Effector memory CD4-positive, alpha-beta T cell (primary cell): ENCODE measurements at regions not wholly inside any gene's neighbourhood (a gene's known extent, or its start where the extent isn't known, plus 50 kb on each side); places are given as distances from the start of the nearest gene placed in this dataset.

Experiments
- DNase-seq, 3 donors: peaks; one replicate each; pipeline ENCODE4 v3.0.0-alpha.2; 2020
- H3K27ac ChIP-seq: 2 replicates; pipeline ENCODE4 v1.7.0; 2013; ENCODE audit warnings: mild to moderate bottlenecking, low read length, moderate library complexity; ENCODE audit not compliant: insufficient read depth, poor library complexity, severe bottlenecking
- H3K27me3 ChIP-seq: replicated peaks from 2 replicates; pipeline ENCODE4 v1.7.0; 2013; ENCODE audit warnings: mild to moderate bottlenecking, low read length; ENCODE audit not compliant: insufficient read depth, control insufficient read depth, poor library complexity, severe bottlenecking
- H3K36me3 ChIP-seq: 2 replicates; pipeline ENCODE4 v1.7.0; 2013; ENCODE audit warnings: mild to moderate bottlenecking, low read length, moderate library complexity; ENCODE audit not compliant: control insufficient read depth, insufficient read depth
- H3K4me1 ChIP-seq: 2 replicates; pipeline ENCODE4 v1.7.0; 2013; ENCODE audit warnings: low read length, mild to moderate bottlenecking; ENCODE audit not compliant: control insufficient read depth, insufficient read depth, poor library complexity, severe bottlenecking
- H3K4me3 ChIP-seq: 2 replicates; pipeline ENCODE4 v1.7.0; 2013; ENCODE audit warnings: low read length, low read depth, mild to moderate bottlenecking; ENCODE audit not compliant: insufficient read depth, poor library complexity, severe bottlenecking
- H3K9me3 ChIP-seq: 2 replicates; pipeline ENCODE4 v1.7.0; 2013; ENCODE audit warnings: mild to moderate bottlenecking, low read length, moderate library complexity; ENCODE audit not compliant: control insufficient read depth

DNA sequence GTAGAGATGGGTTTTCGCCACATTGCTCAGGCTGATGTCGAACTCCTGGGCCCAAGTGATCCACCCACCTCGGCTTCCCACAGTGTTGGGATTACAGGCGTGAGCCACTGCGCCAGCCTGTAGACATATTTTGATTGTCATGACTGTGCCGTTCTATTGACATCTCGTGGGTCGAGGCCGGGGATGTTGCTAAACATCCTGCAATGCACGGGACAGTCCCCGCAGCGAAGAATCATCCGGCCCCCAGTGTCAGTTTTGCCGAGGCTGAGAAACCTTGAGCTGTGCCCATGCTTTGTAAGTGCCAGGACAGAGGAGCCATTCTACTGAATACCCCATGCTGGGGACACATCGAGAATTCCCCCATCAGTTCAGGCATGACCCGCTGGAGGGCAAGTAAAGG, 69.1 kb upstream of the GSE1 start:
- no peak for DNase-seq
- no peaks in the 10 kb centered on the region for H3K36me3 ChIP-seq
- no peaks in the 10 kb centered on the region for H3K27me3 ChIP-seq
- no peaks in the 10 kb centered on the region for H3K4me1 ChIP-seq
- no peaks in the 10 kb centered on the region for H3K9me3 ChIP-seq
- H3K4me3 ChIP-seq, result no peak overlapping the region
- H3K27ac ChIP-seq, result no peak overlapping the region

DNA sequence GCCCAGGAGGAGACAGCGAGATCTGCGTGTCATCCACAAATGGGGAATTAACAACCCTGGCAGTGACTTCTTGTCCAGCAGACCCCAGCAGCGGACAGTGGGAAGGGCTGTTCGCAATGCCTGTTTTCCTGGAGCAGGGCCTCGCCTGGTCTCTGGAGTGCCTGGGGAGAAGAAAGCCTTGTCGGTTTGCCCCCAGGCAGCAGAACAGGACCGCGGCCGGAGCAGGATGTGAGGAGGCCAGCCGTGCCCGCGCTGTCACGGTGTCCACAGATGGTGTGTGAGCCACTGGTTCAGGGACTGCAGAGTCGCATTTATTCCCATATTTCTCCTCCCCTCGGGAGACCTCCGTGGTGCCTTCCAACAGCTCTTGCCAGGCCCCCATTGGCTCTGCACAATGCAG, 68.5 kb upstream of the GSE1 start:
- no peak overlapping the region for H3K4me3 ChIP-seq
- H3K27ac ChIP-seq, result no peak overlapping the region
- no peak for DNase-seq
- H3K4me1 ChIP-seq, result no peaks in the 10 kb centered on the region
- no peaks in the 10 kb centered on the region for H3K36me3 ChIP-seq
- H3K27me3 ChIP-seq, result no peaks in the 10 kb centered on the region
- no peaks in the 10 kb centered on the region for H3K9me3 ChIP-seq

DNA sequence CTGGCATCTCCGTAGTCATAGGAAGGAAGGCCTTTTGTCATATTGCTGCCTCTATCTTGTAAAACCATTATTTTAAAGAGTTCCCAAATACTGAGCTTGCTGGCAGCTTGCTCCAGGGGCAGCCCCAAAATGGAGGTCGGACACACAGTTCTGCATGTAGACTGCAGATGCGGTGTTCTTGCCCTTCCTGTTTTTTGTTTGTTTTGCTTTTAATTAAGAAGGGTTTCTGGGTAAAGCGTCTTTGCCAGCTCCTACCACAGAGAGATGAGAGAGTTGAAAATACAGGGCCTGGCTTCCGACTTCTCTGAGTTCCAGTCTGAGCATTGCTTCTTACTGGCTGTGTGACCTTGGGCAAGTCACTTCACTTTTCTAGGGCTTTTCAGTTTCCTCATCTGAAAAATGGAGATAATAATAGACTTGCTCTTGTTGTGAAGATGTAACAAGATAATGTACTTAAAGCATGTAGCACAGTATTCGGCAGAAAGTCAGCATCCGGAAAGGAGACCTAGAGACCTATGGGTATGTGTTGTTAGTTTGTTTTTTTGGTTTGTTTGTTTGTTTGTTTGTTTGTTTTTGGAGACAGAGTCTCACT, 67.8 kb upstream of the GSE1 start:
- DNase-seq, result no peak
- Histone ChIP-seq H3K36me3 (no peaks in the 10 kb centered on the region), H3K4me3 (no peak overlapping the region), H3K27me3 (no peaks in the 10 kb centered on the region), H3K27ac (no peak overlapping the region), H3K4me1 (no peaks in the 10 kb centered on the region), H3K9me3 (no peaks in the 10 kb centered on the region)

DNA sequence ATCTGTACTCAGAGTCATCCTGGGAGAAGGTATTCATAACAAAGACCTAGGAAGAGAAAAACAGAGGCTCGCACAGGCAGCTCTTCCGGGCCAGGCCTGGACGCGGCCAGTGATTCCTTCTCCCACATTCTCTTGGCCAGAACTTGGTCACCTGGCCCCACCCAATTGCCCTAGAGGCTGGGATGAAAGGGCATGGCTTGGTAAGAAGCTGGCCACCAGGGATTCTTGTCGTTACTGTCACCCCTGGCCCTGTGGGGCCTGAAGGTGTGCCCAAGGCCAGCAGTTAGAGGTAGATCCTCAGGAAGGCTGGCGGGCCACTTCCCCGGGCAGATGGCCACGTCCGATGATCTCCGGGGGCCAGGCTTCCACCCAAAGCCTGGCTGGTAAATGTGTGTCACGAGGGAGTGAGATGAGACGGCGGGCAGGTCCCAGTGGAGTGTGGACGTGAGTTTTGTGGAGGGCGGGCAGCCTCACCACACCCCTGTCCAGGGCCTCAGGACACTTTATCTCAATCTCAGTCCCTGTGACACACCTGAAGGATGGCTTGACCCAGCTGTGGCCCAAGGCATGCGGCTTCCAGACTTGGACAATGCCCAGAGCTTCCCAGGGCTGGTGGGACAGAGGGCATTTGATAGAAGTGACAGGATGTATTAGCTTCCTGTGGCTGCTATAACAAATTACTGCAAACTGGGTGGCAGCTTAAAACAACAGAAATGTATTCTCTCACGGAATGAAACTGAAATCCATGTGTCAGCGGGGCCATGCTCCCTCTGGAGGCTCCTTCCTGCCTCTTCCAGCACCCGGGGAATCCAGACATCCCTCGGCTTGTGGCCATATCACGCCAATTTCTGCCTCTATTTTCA, 66.3 kb upstream of the GSE1 start:
- Histone ChIP-seq H3K27me3 (no peaks in the 10 kb centered on the region), H3K9me3 (no peaks in the 10 kb centered on the region), H3K4me3 (no peak overlapping the region), H3K36me3 (no peaks in the 10 kb centered on the region), H3K4me1 (no peaks in the 10 kb centered on the region), H3K27ac (no peak overlapping the region)
- DNase-seq, result no peak

DNA sequence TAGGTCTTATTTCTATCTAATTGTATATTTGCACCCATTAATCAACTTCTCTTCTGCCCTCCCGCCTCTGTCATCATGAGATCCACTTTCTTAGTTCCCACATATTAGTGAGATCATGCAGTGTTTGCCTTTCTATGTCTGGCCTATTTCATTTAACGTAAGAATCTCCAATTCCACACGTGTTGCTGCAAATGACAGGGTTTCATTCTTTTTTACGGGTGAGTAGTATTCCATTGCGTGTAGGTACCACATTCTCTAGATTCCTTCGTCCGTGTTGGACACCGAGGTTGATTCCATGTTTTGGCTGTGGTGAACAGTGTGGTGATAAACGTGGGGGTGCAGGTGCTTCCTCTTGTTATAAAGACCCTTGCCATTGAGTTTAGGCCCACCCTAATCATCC, 64.7 kb upstream of the GSE1 start:
- H3K36me3 ChIP-seq, result no peaks in the 10 kb centered on the region
- no peaks in the 10 kb centered on the region for H3K4me1 ChIP-seq
- H3K27me3 ChIP-seq, result no peaks in the 10 kb centered on the region
- H3K27ac ChIP-seq, result no peak overlapping the region
- H3K4me3 ChIP-seq, result no peak overlapping the region
- H3K9me3 ChIP-seq, result no peaks in the 10 kb centered on the region
- DNase-seq, result no peak

DNA sequence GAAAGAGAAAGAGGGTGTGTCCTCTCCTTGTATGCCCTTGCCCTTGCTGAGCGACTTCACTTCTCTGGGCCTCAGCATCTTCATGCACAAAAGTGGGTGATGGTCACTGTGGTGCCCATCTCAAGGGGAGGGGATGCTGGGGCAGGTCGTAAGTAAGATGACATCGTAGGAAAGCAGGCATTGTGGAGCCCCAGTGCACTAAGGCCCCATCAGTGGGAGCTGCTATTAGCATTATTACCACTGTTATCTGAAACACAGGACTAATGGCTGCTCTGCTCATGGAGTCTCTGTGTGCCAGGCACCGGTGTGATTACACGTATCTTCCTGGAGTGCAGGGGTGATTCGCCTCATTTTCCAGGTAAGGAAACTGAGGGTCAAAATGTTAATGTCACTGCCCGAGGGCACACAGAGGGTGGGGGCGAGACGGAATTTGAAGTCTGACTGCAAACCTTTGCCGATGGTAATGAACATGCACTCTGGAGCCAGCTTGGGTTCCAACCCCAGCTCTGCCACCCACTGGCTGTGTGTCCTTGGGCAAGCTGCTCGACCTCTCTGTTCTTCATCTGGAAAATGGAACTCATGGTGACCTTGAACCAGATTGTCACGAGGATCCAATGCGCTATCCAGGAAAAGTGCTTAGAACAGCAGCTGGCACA, 63.2 kb upstream of the GSE1 start:
- no peak for DNase-seq
- Histone ChIP-seq H3K27ac (no peak overlapping the region), H3K4me1 (no peaks in the 10 kb centered on the region), H3K27me3 (no peaks in the 10 kb centered on the region), H3K4me3 (no peak overlapping the region), H3K9me3 (no peaks in the 10 kb centered on the region), H3K36me3 (no peaks in the 10 kb centered on the region)

DNA sequence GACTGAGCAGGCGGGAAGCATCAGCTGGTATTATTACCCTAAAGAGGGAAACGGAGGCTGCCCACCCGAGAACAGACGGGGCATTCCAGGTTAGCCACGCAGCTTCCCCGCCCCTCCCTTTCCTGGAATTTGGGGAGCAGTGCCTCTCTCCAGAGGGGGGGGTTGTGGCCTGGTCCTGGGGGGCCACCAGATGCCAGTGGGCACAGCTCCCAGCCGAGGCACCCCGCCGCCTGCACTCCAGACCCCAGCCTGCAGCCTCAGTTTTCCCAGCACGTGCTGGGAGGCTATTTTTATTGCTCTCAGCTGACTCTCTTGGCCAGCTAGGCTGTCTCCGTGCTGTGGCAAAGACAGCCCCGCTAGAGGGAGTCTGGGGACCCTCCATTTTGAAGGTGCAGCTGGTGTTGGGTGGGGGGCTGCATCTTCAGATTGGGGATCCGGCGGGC, 62.7 kb upstream of the GSE1 start:
- Histone ChIP-seq H3K27me3 (no peaks in the 10 kb centered on the region), H3K4me3 (no peak overlapping the region), H3K4me1 (no peaks in the 10 kb centered on the region), H3K36me3 (no peaks in the 10 kb centered on the region), H3K27ac (no peak overlapping the region), H3K9me3 (no peaks in the 10 kb centered on the region)
- no peak for DNase-seq

DNA sequence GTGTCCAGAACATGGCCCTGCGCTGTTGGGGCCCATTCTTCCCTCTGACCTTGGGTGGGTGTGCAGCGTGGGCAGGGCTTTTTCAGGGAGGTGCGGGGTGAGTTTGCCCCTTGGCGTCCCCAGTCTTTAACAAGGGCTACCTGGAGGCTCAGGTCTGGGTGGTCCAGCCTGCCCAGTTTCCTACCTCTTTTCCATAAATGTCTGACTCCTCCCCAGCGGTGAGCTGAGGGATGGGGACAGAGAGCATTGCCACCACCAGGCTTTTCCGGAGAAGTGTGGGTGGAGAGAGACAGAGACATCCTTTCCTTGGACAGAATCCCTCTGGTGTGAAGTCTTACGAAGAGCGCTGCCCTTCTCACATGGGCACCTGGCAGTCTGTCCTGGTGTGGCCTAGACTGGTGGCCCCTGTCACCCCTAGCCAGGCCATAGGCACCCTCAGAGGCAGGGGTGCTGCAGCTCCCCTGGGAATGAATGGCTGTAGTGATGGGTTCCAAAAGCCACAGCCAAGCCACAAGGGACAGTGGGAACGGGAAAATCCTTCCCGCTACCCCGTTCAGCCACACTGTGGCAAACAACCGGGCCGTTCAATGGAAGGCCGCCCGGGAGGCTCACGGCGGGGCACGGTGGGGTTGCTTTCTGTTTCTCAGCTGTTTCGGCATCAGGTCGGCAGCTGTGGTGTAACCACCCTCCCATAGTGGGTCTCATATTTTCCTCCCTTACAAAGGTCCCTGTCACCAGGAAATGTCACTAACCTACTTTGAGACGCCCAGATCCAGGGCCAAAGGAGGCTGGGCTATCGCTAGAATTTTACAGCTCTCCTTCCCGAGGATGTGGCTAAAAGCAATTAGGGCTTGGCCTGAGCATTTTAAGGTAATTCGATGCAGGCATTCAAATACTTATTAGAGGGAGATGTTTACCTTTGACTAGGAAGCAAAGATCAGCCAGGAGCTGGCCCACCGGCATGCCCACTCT, 61.9 kb upstream of the GSE1 start:
- Histone ChIP-seq H3K27ac (no peak overlapping the region), H3K4me3 (no peak overlapping the region), H3K27me3 (no peaks in the 10 kb centered on the region), H3K4me1 (no peaks in the 10 kb centered on the region), H3K9me3 (no peaks in the 10 kb centered on the region), H3K36me3 (no peaks in the 10 kb centered on the region)
- no peak for DNase-seq

DNA sequence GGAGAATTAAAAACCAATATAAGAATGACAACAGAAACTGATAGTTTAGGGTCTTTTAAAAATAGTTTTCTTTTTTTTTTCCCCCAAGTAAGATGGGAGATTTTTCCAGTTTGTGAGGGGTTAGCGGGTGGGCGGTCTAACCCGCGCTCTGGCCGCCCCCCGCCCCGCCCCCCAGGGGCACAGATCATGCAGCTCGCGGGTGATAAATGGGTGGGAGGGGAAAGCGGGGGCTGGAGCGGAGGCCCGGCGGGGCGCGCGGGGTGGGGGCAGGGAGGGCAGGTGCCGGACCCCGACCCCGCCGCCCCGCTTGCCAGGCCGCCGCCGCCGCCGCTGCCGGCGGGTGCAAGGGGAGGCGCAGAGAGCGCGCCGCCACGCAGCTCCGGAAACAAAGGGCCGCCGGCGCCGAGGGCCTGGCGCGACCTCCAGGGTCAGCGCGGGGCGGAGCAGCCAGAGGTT, 60.1 kb upstream of the GSE1 start:
- DNase-seq, result no peak
- no peaks in the 10 kb centered on the region for H3K36me3 ChIP-seq
- H3K4me1 ChIP-seq, result peaks cover 8% of the 10 kb centered on the region
- no peaks in the 10 kb centered on the region for H3K9me3 ChIP-seq
- H3K27me3 ChIP-seq, result no peaks in the 10 kb centered on the region
- peak overlapping the region; percentile 74 for H3K27ac ChIP-seq
- peak overlapping the region; percentile 96 for H3K4me3 ChIP-seq
